MM.1S (cell line): ENCODE measurements at regions not wholly inside any gene's neighbourhood (a gene's known extent, or its start where the extent isn't known, plus 50 kb on each side); places are given as distances from the start of the nearest gene placed in this dataset.
"Not testable (repeated sequence)": the region's sequence is repeated elsewhere in the genome, so short reads cannot be mapped to it uniquely, and the experiment has no call there.

Experiments
- DNase-seq: peaks from one replicate; pipeline ENCODE4 v3.0.0-alpha.2; 2015
- H2AFZ ChIP-seq: fragments of 300-600 bp; sonication (generic); 2 replicates; pipeline ENCODE4 v1.6.0; 2016; ENCODE audit warnings: antibody characterized with exemption, low read length
- H3F3A ChIP-seq: fragments of 300-600 bp; sonication (generic); 2 replicates; pipeline ENCODE4 v1.6.1; 2016; ENCODE audit warnings: mild to moderate bottlenecking, antibody characterized with exemption, low read length, moderate library complexity, mixed read lengths; ENCODE audit not compliant: insufficient read depth
- H3K27ac ChIP-seq: fragments of 300-600 bp; sonication (generic); 2 replicates; pipeline ENCODE4 v1.5.1; 2016; ENCODE audit warnings: mild to moderate bottlenecking, low read length
- H3K27me3 ChIP-seq: fragments of 300-600 bp; sonication (generic); replicated peaks from 2 replicates; pipeline ENCODE4 v1.6.0; 2016; ENCODE audit warnings: low read length; ENCODE audit not compliant: insufficient read depth
- H3K36me3 ChIP-seq: fragments of 300-600 bp; sonication (generic); replicated peaks from 2 replicates; pipeline ENCODE4 v1.6.1; 2016; ENCODE audit warnings: mild to moderate bottlenecking, low read length, mixed read lengths; ENCODE audit not compliant: insufficient read depth
- H3K4me1 ChIP-seq: fragments of 300-600 bp; sonication (generic); 2 replicates; pipeline ENCODE4 v1.6.1; 2016; ENCODE audit warnings: low read length, mixed read lengths
- H3K4me2 ChIP-seq: fragments of 300-600 bp; sonication (generic); 2 replicates; pipeline ENCODE4 v1.6.0; 2016; ENCODE audit warnings: low read depth, low read length
- H3K4me3 ChIP-seq: fragments of 300-600 bp; sonication (generic); 2 replicates; pipeline ENCODE4 v1.5.1; 2016; ENCODE audit warnings: low read length, mixed read lengths
- H3K79me2 ChIP-seq: fragments of 300-600 bp; sonication (generic); 2 replicates; pipeline ENCODE4 v1.6.1; 2016; ENCODE audit warnings: mixed run types, low read length, mixed read lengths
- H3K9ac ChIP-seq: fragments of 300-600 bp; sonication (generic); 2 replicates; pipeline ENCODE4 v1.6.1; 2016; ENCODE audit warnings: low read length, mixed read lengths
- H3K9me2 ChIP-seq: fragments of 300-600 bp; sonication (generic); replicated peaks from 2 replicates; pipeline ENCODE4 v1.6.1; 2016; ENCODE audit warnings: mild to moderate bottlenecking, low read length, mixed read lengths; ENCODE audit not compliant: insufficient read depth
- H3K9me3 ChIP-seq: fragments of 300-600 bp; sonication (generic); replicated peaks from 2 replicates; pipeline ENCODE4 v1.6.1; 2016; ENCODE audit warnings: mild to moderate bottlenecking, low read length, mixed read lengths; ENCODE audit not compliant: insufficient read depth
- H4K20me1 ChIP-seq: fragments of 300-600 bp; sonication (generic); 2 replicates; pipeline ENCODE4 v1.6.1; 2016; ENCODE audit warnings: mild to moderate bottlenecking, low read length, moderate library complexity, mixed read lengths; ENCODE audit not compliant: insufficient read depth
- EZH2 ChIP-seq: fragments of 300-600 bp; sonication (generic); optimal IDR thresholded peaks from 2 replicates; pipeline ENCODE3; 2017; ENCODE audit warnings: low read depth, mild to moderate bottlenecking, antibody characterized with exemption, low read length, mixed read lengths
- EZH2phosphoT487 ChIP-seq: fragments of 300-600 bp; sonication (generic); IDR thresholded peaks from 2 replicates; pipeline ENCODE4 v1.6.1; 2018; ENCODE audit warnings: antibody characterized with exemption, low read length
- TF ChIP-seq, protein P1 (sequence below): fragments of 300-600 bp; sonication (generic); IDR thresholded peaks from 2 replicates; pipeline ENCODE4 v1.5.1; 2016; ENCODE audit warnings: antibody characterized with exemption, low read length, mixed read lengths

DNA sequence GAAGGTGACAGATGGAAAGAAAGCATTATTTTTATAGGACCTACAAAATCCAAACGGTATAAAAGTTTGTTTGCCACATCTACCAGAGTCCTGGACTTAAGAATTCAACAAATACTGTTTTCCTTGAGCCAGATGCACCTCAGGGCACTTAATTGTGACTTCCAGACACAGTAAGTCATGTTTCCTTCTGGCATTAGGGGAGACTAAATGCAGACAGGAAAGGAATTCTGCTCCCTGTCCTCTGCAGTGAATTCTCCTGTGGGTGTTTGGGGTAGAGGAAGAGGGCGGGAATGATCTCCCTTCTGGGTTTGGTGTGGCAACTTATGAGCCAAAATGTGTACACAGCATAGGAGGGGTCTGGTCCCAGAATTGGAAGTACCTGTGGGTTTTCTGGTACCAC, 93.9 kb upstream of the ZDHHC17 start:
- H3K4me2 ChIP-seq = no peak overlapping the region
- H3F3A ChIP-seq = no peaks in the 10 kb centered on the region
- H3K27ac ChIP-seq = no peak overlapping the region
- H3K79me2 ChIP-seq = no peaks in the 10 kb centered on the region
- no peak overlapping the region for H2AFZ ChIP-seq
- H3K4me1 ChIP-seq = no peaks in the 10 kb centered on the region
- no peaks in the 10 kb centered on the region for H3K9me2 ChIP-seq
- H3K36me3 ChIP-seq = no peaks in the 10 kb centered on the region
- H3K9ac ChIP-seq = no peak overlapping the region
- H3K9me3 ChIP-seq = no peaks in the 10 kb centered on the region
- no peak for DNase-seq
- no peaks in the 10 kb centered on the region for H4K20me1 ChIP-seq
- H3K4me3 ChIP-seq = no peak overlapping the region
- no peak for TF ChIP-seq EZH2phosphoT487
- TF ChIP-seq EZH2 = no peak
- TF ChIP-seq, protein P1, sequence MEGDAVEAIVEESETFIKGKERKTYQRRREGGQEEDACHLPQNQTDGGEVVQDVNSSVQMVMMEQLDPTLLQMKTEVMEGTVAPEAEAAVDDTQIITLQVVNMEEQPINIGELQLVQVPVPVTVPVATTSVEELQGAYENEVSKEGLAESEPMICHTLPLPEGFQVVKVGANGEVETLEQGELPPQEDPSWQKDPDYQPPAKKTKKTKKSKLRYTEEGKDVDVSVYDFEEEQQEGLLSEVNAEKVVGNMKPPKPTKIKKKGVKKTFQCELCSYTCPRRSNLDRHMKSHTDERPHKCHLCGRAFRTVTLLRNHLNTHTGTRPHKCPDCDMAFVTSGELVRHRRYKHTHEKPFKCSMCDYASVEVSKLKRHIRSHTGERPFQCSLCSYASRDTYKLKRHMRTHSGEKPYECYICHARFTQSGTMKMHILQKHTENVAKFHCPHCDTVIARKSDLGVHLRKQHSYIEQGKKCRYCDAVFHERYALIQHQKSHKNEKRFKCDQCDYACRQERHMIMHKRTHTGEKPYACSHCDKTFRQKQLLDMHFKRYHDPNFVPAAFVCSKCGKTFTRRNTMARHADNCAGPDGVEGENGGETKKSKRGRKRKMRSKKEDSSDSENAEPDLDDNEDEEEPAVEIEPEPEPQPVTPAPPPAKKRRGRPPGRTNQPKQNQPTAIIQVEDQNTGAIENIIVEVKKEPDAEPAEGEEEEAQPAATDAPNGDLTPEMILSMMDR = no peak
- no peaks in the 10 kb centered on the region for H3K27me3 ChIP-seq

DNA sequence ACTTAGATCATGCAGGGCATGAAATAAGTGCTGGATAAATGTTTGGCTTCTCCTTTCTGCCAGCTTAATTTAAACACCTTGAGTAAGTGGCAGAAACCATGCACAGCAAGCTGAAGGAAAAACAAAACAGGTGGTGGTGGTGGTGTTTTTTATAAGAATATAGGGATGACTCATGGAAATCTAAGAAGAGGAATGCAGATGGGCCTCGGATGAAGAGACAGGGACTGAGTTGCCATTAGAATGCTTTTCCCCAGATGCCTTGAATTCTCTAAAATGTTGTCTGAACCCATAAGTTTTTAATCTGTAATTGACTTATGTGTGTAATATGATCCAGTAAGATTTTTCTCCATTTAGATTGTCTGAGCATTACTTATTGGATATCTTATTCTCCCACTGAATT, 93.1 kb upstream of the ZDHHC17 start:
- Histone ChIP-seq H3K9me2 (no peaks in the 10 kb centered on the region), H3K27ac (no peak overlapping the region), H3K4me2 (no peak overlapping the region), H3K4me3 (no peak overlapping the region), H3K4me1 (no peaks in the 10 kb centered on the region), H3K27me3 (no peaks in the 10 kb centered on the region), H3K36me3 (no peaks in the 10 kb centered on the region), H3F3A (no peaks in the 10 kb centered on the region), H2AFZ (no peak overlapping the region), H4K20me1 (no peaks in the 10 kb centered on the region), H3K79me2 (no peaks in the 10 kb centered on the region), H3K9ac (no peak overlapping the region), H3K9me3 (no peaks in the 10 kb centered on the region)
- no peak for DNase-seq
- TF ChIP-seq, protein P1 = no peak
- TF ChIP-seq EZH2 (no peak), EZH2phosphoT487 (no peak)

DNA sequence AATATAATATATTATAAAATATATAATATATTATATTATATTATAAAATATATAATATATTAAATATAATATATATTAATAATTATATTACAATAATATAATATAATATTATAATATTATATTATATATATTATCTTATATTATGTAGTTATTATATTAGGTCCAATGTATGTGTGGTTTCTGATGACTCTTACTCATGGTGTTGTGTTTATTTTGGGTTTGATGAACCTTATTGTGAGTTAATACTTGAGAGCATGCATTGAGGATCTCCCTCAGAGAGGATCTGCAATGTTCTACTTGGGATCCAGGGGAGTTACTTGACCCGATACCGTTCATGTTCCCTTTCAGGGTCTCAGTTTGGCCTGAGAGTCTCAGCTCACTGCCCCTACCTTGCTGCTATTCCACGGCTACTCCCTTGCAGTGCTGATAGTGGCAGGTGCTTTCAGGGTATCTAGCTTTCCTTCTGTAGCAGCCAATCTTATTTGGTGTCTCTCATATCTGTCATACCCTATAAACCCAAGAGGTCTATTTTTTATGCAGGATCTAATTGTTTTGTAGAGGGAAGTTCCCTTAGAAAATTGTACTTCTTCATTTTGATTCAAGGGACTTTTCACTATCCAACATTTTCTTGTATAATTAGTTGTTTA, 89.1 kb upstream of the ZDHHC17 start:
- Histone ChIP-seq H3K9me2 (no peaks in the 10 kb centered on the region), H3F3A (no peaks in the 10 kb centered on the region), H3K27ac (no peak overlapping the region), H3K4me1 (no peaks in the 10 kb centered on the region), H4K20me1 (no peaks in the 10 kb centered on the region), H3K36me3 (no peaks in the 10 kb centered on the region), H3K79me2 (no peaks in the 10 kb centered on the region), H3K9me3 (no peaks in the 10 kb centered on the region), H3K4me2 (no peak overlapping the region), H3K4me3 (no peak overlapping the region), H2AFZ (no peak overlapping the region), H3K27me3 (no peaks in the 10 kb centered on the region), H3K9ac (no peak overlapping the region)
- no peak for DNase-seq
- TF ChIP-seq EZH2 (no peak), EZH2phosphoT487 (no peak)
- TF ChIP-seq, protein P1 = no peak

DNA sequence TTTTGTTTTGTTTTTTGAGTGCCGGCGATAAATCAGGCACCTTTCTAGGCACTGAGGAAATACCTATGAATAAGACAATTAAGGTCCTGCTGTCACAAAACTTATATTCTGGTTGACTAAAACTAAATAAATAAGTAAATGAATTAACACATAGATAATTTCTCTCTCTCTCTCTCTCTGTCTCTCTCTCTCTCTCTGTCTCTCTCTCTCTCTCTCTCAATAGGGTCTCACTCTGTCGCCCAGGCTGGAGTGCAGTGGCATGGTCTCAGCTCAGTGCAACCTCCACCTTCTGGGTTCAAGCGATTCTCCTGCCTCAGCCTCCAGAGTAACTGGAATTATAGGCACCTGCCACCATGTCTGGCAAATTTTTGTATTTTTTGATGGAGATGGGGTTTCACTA, 87.7 kb upstream of the ZDHHC17 start:
- H3K27ac ChIP-seq, H3K4me2 ChIP-seq, H3K4me1 ChIP-seq, H3K9me3 ChIP-seq, H3K36me3 ChIP-seq, H3K9me2 ChIP-seq, H3F3A ChIP-seq, DNase-seq, H4K20me1 ChIP-seq, H3K9ac ChIP-seq, H3K27me3 ChIP-seq, H3K4me3 ChIP-seq, H2AFZ ChIP-seq, H3K79me2 ChIP-seq: not testable (repeated sequence)
